Spleen (tissue), 7 donors: ENCODE measurements at regions not wholly inside any gene's neighbourhood (a gene's known extent, or its start where the extent isn't known, plus 50 kb on each side); places are given as distances from the start of the nearest gene placed in this dataset.

ENCODE experiments used
- CTCF ChIP-seq, 11 experiments: fragments of 200-600 bp in 7 of 11; fragments of 450-650 bp in 4 of 11; sonication (generic) in 4 of 11; IDR thresholded peaks in 8 of 11; conservative IDR thresholded peaks in 3 of 11; 1 replicate in 7 of 11; 2 replicates in 4 of 11; pipeline versions ENCODE4 v1.4.0 to v1.8.0; 2016 to 2021; ENCODE audit warnings: antibody characterized with exemption in 11 of 11, inconsistent platforms in 4 of 11, mild to moderate bottlenecking in 1 of 11
- POLR2A ChIP-seq, 3 donors: fragments of 450-650 bp; IDR thresholded peaks; one replicate each; pipeline ENCODE4 v1.5.1; 2017; ENCODE audit warnings: antibody characterized with exemption in 3 of 3, mild to moderate bottlenecking in 1 of 3
- donor health status: DM: no; HTN: no; CAD: no; lungs with moderate emphysema.
- donor health status: DM: no; HTN: no; CAD: no.
- donor health status: DM: no; HTN: no; CAD: no.

GRCh38 chr2:122078451-122078850 is 323.0 kb downstream of the TSN start:
- TF ChIP-seq CTCF (IDR thresholded peaks at IDR 0.05 in 8 of 11, conservative IDR thresholded peaks at IDR 0.05 in 3 of 11) = no peak
- TF ChIP-seq POLR2A (IDR thresholded peaks at IDR 0.05) = no peak
